M059J (cell line): ENCODE measurements at regions not wholly inside any gene's neighbourhood (a gene's known extent, or its start where the extent isn't known, plus 50 kb on each side); places are given as distances from the start of the nearest gene placed in this dataset.

Experiments used
- DNase-seq: peaks from one replicate; pipeline ENCODE4 v3.0.0-alpha.2; 2012; ENCODE audit warnings: low read depth

GRCh38 chr2:191610756-191611155 is 67.2 kb upstream of the NABP1 start:
- no peak for DNase-seq

GRCh38 chr2:191611614-191612013 is 66.3 kb upstream of the NABP1 start:
- DNase-seq = no peak

- peak; percentile 97 for DNase-seq
Measured at GRCh38 chr2:191612496-191612895, 65.4 kb upstream of the NABP1 start.

- no peak for DNase-seq
Measured at GRCh38 chr2:191614759-191615158, 63.2 kb upstream of the NABP1 start.

GRCh38 chr2:191615596-191615995 is 62.3 kb upstream of the NABP1 start:
- DNase-seq = no peak

GRCh38 chr2:191617575-191617974 is 60.4 kb upstream of the NABP1 start:
- DNase-seq = peak; percentile 71

GRCh38 chr2:191618046-191618780 is 59.7 kb upstream of the NABP1 start:
- DNase-seq = peak; percentile 31

DNA sequence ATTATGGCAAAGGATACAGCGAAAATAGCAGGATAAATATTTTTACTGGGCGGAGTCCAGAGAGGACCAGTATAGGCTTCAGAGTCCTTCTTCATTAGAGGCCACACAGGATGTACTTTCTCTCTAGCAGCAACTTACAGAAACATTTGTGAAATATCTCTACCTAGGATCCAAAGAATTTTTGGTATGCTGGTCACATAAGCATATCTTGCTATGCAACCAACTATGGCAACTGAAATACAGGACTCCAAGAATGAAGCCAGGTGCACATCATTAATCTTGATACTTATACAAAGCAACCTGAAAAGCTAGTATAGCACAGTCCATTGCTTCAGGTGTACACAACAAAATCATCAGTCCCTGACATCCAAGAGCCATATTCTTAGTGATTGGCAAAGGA is 59.1 kb upstream of the NABP1 start:
- DNase-seq = no peak

GRCh38 chr2:191620144-191620543 is 57.8 kb upstream of the NABP1 start:
- peak; percentile 64 for DNase-seq

DNA sequence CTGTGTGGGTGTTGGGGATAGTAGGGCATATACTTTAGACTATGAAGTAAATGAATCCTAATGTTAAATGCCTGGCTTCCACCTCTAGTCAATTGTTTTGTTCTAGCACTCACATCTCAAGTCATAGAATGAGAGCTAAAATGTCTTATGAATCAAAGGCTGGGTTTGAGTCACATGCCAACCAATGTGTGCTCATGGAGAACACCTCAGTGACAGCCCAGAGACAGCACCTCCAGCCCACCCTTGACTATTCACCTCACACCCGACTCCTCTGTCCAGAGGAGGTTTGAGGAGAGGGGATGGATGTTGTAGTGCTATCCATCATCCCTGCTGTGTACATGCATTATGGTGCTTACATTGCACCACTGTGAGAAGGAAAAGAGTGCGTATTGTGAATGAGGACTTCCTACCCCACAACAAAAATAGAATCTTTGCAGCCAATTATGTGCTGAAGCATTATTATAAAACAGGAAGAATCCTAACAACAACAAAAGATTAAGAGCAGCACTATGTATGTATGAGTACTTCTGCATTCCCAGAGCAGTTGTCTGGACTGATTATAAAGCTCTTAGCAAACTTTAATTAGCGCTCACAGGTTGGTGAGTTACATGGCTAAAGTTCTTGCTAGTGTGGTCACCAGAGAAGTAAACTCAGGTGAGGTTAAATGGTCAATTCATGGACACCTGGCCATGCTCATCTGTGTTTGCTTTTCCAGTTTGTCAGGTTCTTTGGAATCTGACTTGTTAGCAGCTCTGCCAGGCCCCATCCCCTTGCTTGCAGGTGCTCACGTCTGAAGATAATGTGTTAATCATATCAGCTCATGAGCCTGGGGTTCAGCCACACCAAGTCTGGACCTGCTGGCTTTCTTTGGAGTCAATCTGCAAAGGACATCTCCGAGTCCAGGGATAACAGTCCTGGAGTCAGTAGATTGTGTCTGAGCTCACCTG is 55.3 kb upstream of the NABP1 start:
- no peak for DNase-seq

DNA sequence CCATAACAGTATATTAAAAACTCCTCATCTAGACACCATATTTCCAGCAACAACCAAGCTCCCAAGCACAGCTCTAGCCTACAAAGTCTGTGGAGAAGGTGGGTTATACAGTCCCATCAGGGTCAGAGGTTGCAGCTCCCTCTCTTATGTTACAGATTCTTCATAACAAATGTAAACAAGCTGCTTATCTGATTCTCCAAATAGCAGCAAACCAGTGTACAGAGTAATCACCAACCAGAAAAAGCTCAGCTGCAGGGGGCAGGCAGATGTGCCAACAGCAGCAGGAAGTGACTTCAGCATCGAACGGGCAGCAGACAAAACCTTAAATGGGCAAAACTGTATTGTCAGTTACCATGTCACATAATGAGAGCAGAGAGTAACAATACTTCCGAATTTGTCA is 52.9 kb upstream of the NABP1 start:
- DNase-seq = peak; percentile 91

- DNase-seq = no peak
Measured at GRCh38 chr2:191625446-191625845, 52.5 kb upstream of the NABP1 start.

DNA sequence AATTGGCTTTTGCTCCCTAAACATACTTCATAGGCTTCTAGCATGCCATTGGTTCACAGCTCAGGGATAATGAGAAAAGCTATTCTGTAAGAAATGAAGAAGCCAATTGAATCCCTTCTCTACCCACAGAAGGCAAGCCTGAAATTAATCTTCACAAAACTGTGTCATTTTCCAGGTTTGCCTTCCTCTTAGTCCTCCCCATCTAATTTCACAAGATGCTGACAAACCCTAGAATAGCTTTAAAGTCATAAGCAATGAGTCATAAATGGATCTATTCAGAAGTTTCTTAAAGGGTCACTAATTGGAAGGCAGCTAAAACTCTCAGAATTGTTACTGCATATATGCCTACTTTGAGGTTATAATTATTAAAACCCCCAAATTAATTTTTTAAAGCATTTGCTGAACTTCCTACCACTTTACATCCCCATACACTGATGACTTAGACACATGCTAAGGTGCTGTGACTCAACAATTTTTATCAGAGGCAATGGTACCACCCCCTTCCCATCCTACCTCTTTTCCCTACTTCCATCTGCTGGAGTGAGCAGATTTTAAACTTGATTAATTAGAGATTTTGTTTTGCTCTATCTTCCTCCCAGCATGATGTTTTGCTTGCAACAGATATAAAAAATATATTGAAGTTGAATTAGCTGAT is 51.3 kb upstream of the NABP1 start:
- DNase-seq = peak; percentile 81

- no peak for DNase-seq
Measured at GRCh38 chr2:191627518-191627917, 50.4 kb upstream of the NABP1 start.
